SK-MEL-5 (cell line): ENCODE measurements at regions not wholly inside any gene's neighbourhood (a gene's known extent, or its start where the extent isn't known, plus 50 kb on each side); places are given as distances from the start of the nearest gene placed in this dataset.
"Not testable (repeated sequence)": the region's sequence is repeated elsewhere in the genome, so short reads cannot be mapped to it uniquely, and the experiment has no call there.

ENCODE experiments used
- DNase-seq: peaks from one replicate; pipeline ENCODE4 v3.0.0-alpha.2; 2016; ENCODE audit warnings: low read depth, low spot score
- in situ Hi-C: cut with HindIII; loops from 2 replicates; pipeline ENCODE4 v1.10.0; 2016; ENCODE audit warnings: low sequenced_read_pairs, high pct_unique_total_duplicates, low pct_unique_long_range_greater_than_20kb

DNA sequence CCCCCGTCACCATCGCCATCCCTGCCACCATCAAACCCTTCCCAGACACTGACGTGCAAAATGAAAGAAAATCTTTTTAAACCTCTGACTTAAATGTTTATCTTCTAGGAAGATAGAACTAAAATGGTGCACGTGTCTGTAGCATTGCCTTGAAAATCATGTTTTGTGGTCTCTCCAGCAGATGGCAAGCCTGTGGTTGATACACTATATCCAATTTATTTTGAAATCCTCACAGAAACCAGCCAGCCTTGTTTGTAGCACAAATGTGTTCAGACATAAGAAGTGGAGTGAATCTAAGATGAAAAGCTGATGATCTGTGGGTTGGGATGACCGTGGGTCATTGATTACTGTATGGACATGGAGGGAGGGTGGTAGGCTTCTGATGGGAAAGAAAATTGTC lies 436.2 kb upstream of the SMIM21 start:
- in situ Hi-C loops = no loop called here
- DNase-seq = no peak

DNA sequence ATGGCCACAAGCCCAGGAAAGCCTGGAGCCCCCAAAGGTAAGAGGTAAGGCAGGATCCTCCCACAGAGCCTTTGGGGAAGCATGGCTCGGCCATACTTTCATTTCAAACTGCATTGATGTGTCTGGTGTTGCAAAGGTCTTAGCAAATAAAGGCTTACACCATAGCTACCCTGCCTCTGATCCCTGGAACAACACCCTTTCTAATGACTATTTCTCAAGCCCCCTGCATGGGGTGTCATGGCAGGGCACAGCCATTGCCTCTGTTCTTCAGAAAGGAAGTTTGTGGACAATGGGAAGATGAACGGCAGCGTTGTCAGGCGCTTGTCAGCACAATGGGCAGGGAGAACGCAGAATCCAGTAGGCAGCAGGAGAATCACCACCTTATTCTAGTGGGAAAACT lies 435.0 kb upstream of the SMIM21 start:
- no peak for DNase-seq
- in situ Hi-C loops = no loop called here

DNA sequence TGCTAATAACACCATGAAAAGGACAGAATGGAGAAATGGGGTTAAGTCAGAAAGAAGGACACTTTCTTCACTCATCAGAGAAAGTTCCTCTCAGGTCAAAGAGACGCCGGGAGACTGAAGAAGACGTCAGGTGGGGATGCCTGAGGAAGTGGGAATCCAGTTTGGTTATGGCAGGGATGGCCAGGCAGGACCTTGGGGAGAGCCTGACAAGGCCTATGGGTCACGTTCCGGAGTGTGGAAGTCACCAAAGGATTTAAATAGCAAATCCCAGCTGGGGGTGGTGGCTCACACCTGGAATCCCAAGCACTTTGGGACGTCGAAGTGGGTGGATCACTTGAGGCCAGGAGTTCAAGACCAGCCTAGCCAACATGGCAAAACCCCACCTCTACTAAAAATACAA lies 432.7 kb upstream of the SMIM21 start:
- in situ Hi-C loops = no loop called here
- DNase-seq = no peak

DNA sequence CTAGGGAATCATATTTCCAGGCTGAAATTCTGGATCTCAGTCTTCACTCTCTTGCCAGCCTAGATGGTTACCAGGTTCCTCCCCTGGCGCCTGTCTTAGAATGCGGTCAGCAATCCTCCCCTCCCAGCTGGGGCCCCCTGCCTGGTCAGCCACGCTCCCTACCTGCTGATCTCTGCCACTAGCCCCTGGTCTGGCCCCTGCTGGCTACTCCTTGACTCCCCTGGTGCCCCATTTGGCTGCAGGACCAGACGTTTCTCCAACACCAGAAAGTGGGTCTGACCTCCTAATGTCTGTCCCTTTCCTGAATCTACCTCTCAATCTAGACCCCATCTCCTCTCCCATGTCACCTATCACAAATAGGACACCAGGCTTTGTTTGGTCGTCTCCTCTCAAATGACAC lies 432.0 kb upstream of the SMIM21 start:
- DNase-seq = no peak
- in situ Hi-C loops = no loop called here

DNA sequence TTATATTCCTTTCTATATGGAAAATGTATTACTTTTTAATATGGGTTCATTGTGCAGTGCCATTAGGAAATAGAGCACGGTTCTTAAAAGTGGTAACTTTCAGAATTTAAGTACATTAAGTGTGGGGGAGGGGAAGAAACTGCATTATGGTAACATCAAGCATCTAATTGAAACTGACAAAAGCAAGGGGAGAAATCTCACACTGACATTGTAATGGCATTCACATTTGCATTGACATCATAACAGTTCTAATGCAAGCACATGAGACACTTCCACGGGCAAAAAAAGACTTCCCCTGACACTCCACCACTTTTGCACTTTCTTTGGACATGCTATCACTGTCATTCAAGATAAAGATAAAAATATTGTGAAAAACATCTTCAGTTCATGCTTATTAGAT lies 431.3 kb upstream of the SMIM21 start:
- DNase-seq = no peak
- in situ Hi-C loops = no loop called here

DNA sequence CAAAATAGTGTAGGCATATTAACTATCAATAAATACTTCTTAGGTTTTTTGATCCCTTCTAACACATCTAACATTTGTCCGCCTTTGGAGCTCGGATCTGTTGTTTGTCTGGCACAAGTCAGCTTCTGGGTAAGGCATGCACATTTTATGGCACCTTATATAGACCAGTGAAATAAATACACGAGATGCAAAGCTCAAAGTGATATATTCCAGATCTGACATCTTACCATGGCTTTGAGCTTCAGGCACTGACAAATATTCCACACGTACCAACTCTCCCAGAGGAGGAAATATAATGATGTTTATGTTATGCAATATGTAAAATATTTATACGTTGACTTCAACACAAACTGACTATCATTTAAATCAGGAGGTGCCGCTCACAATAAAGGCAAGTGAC lies 430.1 kb upstream of the SMIM21 start:
- in situ Hi-C loops = no loop called here
- no peak for DNase-seq

DNA sequence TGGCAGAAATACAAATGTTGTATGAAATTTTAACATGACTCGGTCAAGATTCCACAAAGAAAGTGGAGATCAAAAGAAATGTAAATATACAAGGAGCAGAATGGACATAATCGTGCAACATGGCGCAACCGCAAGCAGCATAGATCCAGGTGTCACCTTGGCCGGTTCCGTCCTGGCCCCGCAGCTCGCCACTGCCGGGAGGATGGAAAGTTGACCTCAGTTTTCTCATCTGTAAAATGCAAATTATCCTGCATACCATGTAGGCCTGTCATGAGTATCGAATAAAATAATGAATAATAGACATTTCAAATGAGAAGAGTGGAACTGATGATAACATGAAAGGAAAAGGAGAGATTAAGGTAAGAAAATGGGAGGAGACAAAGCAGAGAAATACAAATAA lies 427.3 kb upstream of the SMIM21 start:
- DNase-seq = no peak
- in situ Hi-C loops = no loop called here

DNA sequence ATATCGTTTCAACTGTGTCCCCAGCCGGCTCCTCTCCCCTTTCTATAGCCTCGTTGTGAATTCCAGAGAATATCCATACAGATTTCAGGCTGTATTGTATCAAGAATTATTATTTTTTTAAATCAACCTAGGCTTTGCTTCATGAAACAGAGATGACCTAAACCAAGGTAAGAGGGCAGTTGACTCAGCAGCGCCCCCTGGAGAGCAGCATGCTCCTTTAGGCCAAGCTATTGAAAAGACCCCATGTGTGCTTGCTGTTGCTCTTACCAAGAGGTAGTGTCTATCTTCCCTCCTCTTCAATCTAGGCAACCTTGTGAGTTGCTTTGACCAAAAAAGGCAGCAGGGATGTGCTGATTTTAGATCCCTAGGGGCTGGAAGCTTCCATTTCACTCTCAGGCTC lies 426.7 kb upstream of the SMIM21 start:
- in situ Hi-C loops = no loop called here
- peak; percentile 49 for DNase-seq

DNA sequence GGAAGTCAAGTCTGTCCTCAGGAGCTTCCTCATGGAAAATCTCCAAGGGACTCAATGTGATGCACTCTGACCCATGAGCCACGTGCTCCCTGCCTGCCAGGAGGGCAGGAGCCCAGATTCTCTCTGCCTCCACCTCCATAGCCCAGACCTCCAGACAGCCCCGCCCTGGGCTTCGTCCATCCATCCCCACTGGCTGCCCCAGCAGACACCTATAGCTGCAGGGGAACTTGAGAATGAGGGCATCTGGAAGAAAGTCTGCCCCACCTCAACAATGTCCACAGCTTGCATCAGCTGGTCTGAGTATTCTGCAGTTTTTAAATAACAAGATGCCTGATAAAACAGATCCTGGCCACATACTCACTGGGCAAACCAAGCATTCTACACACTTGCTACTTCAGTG lies 418.8 kb upstream of the SMIM21 start:
- DNase-seq = no peak

DNA sequence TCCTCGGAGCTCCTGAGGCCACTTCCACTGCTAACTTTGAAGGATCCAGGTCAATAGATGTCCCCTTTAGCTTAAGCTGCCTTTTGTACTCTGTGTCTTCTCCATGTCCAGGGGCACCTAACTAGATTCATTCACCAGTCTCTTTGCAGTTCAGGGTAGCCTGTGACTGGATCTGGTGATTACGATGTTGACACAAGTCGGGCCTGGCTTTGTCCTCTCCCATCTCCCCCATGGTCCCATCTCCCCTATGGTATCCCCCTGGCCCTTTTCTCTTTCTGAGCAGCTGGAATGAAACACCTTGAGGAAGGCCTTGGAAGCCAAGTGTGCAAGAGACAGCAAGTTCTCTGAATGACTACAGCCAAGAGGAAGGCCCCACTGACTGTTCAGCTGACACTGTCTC lies 417.9 kb upstream of the SMIM21 start:
- no peak for DNase-seq
- in situ Hi-C loops = no loop called here

More for the DNA sequence above, 418.8 kb upstream of the SMIM21 start:
- in situ Hi-C loops = no loop called here

DNA sequence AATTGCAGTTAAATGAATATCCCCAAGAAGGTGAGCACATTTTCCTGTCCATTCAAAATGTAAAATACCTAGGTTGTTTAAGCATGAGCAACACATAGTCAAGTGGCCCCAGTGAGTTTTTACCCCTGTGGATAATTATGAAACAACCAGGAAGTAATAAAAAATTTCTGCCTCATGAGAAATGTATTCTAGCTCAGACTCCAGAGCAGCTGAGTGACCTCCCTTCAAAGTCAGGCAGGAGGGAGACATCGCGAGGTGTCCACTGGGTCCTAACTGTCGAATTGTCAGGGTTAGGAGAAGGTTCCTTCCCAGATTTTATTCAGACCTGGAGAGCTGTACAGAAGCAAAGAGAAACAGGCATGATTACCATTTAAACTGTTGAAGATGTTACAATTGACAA lies 416.6 kb upstream of the SMIM21 start:
- in situ Hi-C loops = no loop called here
- DNase-seq = no peak

DNA sequence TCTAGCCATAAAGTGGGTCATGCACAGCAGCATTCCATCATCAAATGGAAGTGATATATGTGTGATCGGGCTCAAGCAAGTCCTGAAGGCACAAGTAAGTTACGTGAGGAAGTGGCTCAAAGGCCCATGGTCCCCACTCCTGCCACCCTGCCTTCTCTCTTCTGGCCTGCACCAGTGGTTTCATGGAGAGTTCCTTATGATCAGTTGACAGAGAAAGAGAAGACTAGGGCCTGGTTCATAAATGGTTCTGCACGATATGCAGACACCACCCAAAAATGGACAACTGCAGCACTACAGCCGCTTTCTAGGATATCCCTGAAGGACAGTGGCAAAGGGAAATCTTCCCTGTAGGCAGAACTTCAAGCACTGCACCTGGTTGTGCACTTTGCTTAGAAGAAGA lies 412.6 kb upstream of the SMIM21 start:
- in situ Hi-C loops = no loop called here
- DNase-seq = no peak

DNA sequence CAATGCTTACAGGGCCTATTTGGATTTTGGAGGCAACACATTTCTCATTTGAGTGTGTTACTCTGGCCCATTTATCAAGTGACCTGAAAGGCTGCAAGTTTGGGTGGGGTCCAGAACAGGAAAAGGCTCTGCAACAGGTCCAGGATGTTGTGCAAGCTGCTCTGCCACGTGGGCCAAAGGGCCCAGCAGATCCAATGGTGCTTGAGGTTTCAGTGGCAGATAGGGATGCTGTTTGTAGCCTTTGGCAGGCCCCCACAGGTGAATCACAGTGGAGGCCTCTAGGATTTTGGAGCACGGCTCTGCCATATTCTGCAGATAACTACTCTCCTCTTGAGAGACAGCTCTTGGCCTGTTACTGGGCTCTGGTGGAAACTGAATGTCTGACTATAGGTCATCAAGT lies 412.2 kb upstream of the SMIM21 start:
- in situ Hi-C loops, DNase-seq: not testable (repeated sequence)

DNA sequence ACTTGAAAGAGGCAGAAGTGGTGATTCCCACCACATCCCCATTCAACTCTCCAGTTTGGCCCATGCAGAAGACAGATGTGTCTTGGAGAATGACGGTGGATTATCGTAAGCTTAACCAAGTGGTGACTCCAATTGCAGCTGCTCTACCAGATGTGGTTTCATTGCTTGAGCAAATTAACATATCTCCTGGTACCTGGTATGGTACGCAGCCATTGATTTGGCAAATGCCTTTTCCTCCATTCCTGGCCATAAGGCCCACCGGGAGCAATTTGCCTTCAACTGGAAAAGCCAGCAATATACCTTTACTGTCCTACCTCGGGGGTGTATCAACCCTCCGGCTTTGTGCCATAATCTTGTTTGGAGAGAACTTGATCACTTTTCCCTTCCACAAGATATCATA lies 411.5 kb upstream of the SMIM21 start:
- in situ Hi-C loops = no loop called here
- DNase-seq = no peak

DNA sequence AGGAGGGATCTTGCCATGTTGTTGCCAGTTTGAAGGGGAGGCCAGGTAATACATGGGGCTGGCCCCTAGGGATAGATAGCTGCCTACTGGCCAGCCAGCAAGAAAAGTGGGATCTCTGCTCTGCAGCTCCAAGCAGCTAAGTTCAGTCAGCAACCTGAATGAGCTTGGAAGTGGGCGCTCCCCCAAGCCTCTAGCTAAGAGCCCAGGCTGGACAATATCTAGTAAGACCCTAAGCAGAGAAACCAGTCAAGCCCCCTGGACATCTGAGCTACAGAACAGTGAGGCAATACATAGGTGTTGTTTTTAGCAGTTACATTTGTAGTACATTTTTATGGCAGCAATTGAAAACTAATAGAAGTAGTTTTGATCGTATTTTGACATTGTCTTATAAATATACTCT lies 409.8 kb upstream of the SMIM21 start:
- no peak for DNase-seq
- in situ Hi-C loops = no loop called here

DNA sequence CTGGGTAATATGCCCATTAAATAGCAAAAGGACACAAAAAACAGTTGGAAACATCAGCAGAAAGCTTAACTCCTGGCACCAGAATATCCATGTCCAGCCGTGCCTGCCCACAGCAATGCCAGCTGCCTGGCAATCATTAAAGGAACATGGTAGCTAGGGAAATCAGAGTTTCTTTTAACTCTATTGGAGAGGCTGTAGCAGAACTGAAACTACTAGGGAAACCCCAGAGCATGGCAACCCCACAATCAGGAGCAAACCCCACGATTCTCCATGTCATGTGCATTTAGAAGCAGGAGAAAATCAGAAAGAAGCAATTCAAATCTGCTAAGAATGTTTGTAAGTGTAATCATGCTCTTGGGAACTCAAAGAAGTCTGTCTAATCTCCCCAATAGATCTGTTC lies 409.0 kb upstream of the SMIM21 start:
- no peak for DNase-seq
- in situ Hi-C loops = no loop called here

DNA sequence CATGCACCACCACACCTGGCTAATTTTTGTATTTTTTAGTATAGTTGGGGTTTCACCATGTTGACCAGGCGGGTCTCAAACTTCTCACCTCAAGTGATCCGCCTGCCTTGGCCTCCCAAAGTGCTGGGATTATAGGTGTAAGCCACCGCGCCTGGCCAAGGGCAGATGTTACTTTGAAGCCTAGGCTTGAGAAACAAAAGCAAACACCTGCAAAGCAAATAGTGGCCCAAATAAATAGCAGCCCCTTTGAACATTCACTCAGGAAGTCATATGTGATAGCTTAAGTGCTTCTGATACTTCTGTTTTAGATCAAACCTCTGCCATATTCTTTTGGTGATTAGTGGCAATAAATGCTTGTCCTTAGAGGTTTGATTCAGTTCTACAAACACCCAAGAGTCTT lies 404.5 kb upstream of the SMIM21 start:
- in situ Hi-C loops = no loop called here
- DNase-seq = no peak

DNA sequence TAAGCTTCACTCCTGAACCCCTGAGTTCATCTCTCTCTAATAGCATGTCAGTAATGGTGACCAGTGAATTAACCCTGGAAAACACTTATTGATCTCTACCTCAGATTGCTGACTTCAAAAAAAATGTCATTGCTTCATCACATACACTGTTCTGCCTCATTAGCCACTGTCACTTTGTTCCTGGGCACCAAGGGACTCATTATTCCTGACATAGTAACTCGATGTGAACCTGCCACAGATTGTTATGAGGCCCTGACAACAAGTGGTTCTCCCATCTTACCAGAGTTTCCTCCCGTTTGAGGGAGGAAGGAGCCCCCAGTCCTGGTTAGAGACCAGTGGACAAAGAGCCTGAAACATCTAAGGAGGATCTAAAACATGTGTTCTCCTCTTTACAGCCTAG lies 403.3 kb upstream of the SMIM21 start:
- in situ Hi-C loops = no loop called here
- DNase-seq = no peak

DNA sequence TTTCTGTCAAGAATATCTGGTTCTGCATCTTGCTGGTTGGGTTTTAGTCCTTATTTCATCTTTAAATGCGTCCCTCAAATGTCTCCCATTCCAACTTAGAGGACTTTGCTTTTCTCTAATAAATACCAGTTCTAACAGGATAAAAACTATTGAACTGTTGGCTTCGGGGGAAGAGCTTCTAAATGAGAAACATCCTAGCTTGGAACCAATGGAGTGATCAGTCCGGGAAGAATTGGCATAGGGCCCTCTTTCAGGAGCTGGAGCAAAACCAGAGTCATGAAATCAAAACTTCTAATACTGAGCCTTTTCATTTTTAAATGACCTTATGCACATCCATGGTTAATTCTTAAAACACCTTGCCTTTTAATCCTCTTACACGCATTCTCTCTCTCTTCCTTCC lies 401.6 kb upstream of the SMIM21 start:
- DNase-seq = no peak
- in situ Hi-C loops = no loop called here

DNA sequence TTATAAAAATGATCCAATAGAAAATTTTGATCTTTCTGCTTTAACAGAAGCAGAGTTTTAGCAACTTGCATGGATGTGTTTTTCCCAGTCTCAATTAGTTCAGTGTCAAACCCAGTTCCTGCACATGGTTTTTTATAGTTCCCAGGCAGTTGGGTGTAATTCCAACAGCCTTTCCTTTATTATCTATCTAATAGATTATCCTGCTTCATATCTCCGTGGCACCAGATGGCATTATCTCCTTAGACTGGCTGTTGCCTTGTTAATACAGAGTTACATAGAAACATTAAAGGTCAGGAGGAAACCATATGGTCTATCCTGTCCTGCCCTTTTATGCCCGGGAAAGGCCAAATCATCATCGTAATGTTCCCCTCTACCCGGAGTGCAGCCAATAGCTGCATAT lies 400.9 kb upstream of the SMIM21 start:
- in situ Hi-C loops = no loop called here

More for the DNA sequence above, 400.9 kb upstream of the SMIM21 start:
- DNase-seq = peak; percentile 2
